GM23338 (cell line): ENCODE measurements at regions not wholly inside any gene's neighbourhood (a gene's known extent, or its start where the extent isn't known, plus 50 kb on each side); places are given as distances from the start of the nearest gene placed in this dataset.

Experiments
- ATAC-seq: fragments of 200-7000 bp; cut with Tn5 transposase; 3 replicates; pipeline ENCODE4 v1.9.1; 2020
- DNase-seq: peaks from one replicate; pipeline ENCODE4 v3.0.0-alpha.2; 2015; ENCODE audit warnings: low spot score
- H2AFZ ChIP-seq: fragments of 200-600 bp; sonication (generic); 2 replicates; pipeline ENCODE4 v1.8.0; 2016; ENCODE audit warnings: antibody characterized with exemption, mild to moderate bottlenecking, moderate library complexity
- H3F3A ChIP-seq: fragments of 200-600 bp; sonication (generic); replicated peaks from 2 replicates; pipeline ENCODE4 v1.8.0; 2017; ENCODE audit warnings: antibody characterized with exemption, mixed run types, low read depth
- H3K27ac ChIP-seq: fragments of 200-600 bp; sonication (generic); 2 replicates; pipeline ENCODE4 v1.6.1; 2016; ENCODE audit warnings: low read depth
- H3K27me3 ChIP-seq: fragments of 200-600 bp; sonication (generic); 2 replicates; pipeline ENCODE4 v1.8.0; 2016; ENCODE audit warnings: mild to moderate bottlenecking, mixed run types, moderate library complexity; ENCODE audit not compliant: insufficient read depth
- H3K36me3 ChIP-seq: fragments of 200-600 bp; sonication (generic); 2 replicates; pipeline ENCODE4 v1.8.0; 2016; ENCODE audit warnings: mild to moderate bottlenecking; ENCODE audit not compliant: insufficient read depth
- H3K4me1 ChIP-seq: fragments of 200-600 bp; sonication (generic); 2 replicates; pipeline ENCODE4 v1.8.0; 2016; ENCODE audit warnings: mild to moderate bottlenecking, moderate library complexity; ENCODE audit not compliant: insufficient read depth
- H3K4me2 ChIP-seq: fragments of 200-600 bp; sonication (generic); 2 replicates; pipeline ENCODE4 v1.7.1; 2017; ENCODE audit warnings: mixed run types
- H3K4me3 ChIP-seq: fragments of 200-600 bp; sonication (generic); 2 replicates; pipeline ENCODE4 v1.6.1; 2016; ENCODE audit warnings: mixed run types
- H3K79me2 ChIP-seq: fragments of 200-600 bp; sonication (generic); replicated peaks from 2 replicates; pipeline ENCODE4 v1.8.0; 2017; ENCODE audit warnings: mild to moderate bottlenecking; ENCODE audit not compliant: insufficient read depth
- H3K9me2 ChIP-seq: fragments of 200-600 bp; sonication (generic); 2 replicates; pipeline ENCODE4 v1.8.0; 2017; ENCODE audit not compliant: insufficient read depth
- H4K20me1 ChIP-seq: fragments of 200-600 bp; sonication (generic); replicated peaks from 2 replicates; pipeline ENCODE4 v1.8.0; 2017; ENCODE audit warnings: mild to moderate bottlenecking; ENCODE audit not compliant: insufficient read depth
- H3K27ac Mint-ChIP-seq: 2 replicates; pipeline ENCODE4 v1.8.0; 2020; ENCODE audit warnings: inconsistent platforms, mild to moderate bottlenecking, moderate library complexity, mixed read lengths
- H3K27me3 Mint-ChIP-seq: 3 replicates; pipeline ENCODE4 v1.8.0; 2022; ENCODE audit warnings: low read depth, mild to moderate bottlenecking, moderate library complexity, mixed read lengths, inconsistent platforms; ENCODE audit not compliant: insufficient read depth, poor library complexity
- H3K36me3 Mint-ChIP-seq: 3 replicates; pipeline ENCODE4 v1.8.0; 2021; ENCODE audit warnings: low read depth, mild to moderate bottlenecking, inconsistent platforms, moderate library complexity, mixed read lengths
- H3K4me1 Mint-ChIP-seq: 3 replicates; pipeline ENCODE4 v1.8.0; 2020; ENCODE audit warnings: mild to moderate bottlenecking, inconsistent platforms, mixed read lengths
- H3K4me3 Mint-ChIP-seq: 3 replicates; pipeline ENCODE4 v1.8.0; 2021; ENCODE audit warnings: moderate library complexity, mild to moderate bottlenecking, inconsistent platforms, mixed read lengths
- H3K9me3 Mint-ChIP-seq: 3 replicates; pipeline ENCODE4 v1.8.0; 2020; ENCODE audit warnings: moderate library complexity, mild to moderate bottlenecking, inconsistent platforms, mixed read lengths
- CREB1 ChIP-seq: fragments of 250-450 bp; sonication (Bioruptor Pico); IDR thresholded peaks from 2 replicates; pipeline ENCODE4 v1.5.0; 2020; ENCODE audit warnings: low read depth, mild to moderate bottlenecking, moderate library complexity
- EZH2 ChIP-seq: fragments of 200-600 bp; sonication (generic); IDR thresholded peaks from one replicate; pipeline ENCODE4 v1.8.0; 2017; ENCODE audit warnings: antibody characterized with exemption, mild to moderate bottlenecking, low read depth; ENCODE audit not compliant: unreplicated experiment
- EZH2phosphoT487 ChIP-seq: fragments of 200-600 bp; sonication (generic); IDR thresholded peaks from one replicate; pipeline ENCODE4 v1.8.1; 2018; ENCODE audit warnings: antibody characterized with exemption; ENCODE audit not compliant: unreplicated experiment
- JUNB ChIP-seq: IDR thresholded peaks from one replicate; pipeline ENCODE4 v1.6.1; 2016; ENCODE audit warnings: antibody characterized with exemption; ENCODE audit not compliant: unreplicated experiment
- NANOG ChIP-seq: IDR thresholded peaks from 2 replicates; pipeline ENCODE4 v1.6.1; 2016; ENCODE audit warnings: antibody characterized with exemption, borderline replicate concordance
- POLR2AphosphoS5 ChIP-seq: IDR thresholded peaks from 2 replicates; pipeline ENCODE4 v1.6.1; 2016; ENCODE audit warnings: antibody characterized with exemption, low read depth
- STAT1 ChIP-seq: IDR thresholded peaks from one replicate; pipeline ENCODE4 v1.6.1; 2016; ENCODE audit warnings: antibody characterized with exemption; ENCODE audit not compliant: unreplicated experiment
- ZNF114 ChIP-seq: fragments of 250-450 bp; sonication (Bioruptor Pico); IDR thresholded peaks from 2 replicates; pipeline ENCODE4 v1.5.0; 2020; ENCODE audit warnings: mild to moderate bottlenecking, moderate library complexity
- ZNF331 ChIP-seq: fragments of 250-450 bp; sonication (Bioruptor Pico); IDR thresholded peaks from 2 replicates; pipeline ENCODE4 v1.5.0; 2020; ENCODE audit warnings: low read depth, mild to moderate bottlenecking, moderate library complexity
- TF ChIP-seq, protein P1 (sequence below), 2 experiments: fragments of 200-600 bp in 1 of 2; sonication (generic) in 1 of 2; conservative IDR thresholded peaks; 2 replicates each; pipeline versions ENCODE4 v1.5.1 to v1.6.1; 2016 to 2017; ENCODE audit warnings: antibody characterized with exemption in 2 of 2, low read depth in 2 of 2, mild to moderate bottlenecking in 2 of 2, moderate library complexity in 1 of 2
- TF ChIP-seq, protein P2 (sequence below): fragments of 250-450 bp; sonication (Bioruptor Pico); IDR thresholded peaks from 2 replicates; pipeline ENCODE4 v1.5.0; 2020; ENCODE audit warnings: mild to moderate bottlenecking, moderate library complexity
- TF ChIP-seq, protein P3 (sequence below): IDR thresholded peaks from one replicate; pipeline ENCODE4 v1.6.1; 2018; ENCODE audit warnings: antibody characterized with exemption; ENCODE audit not compliant: unreplicated experiment
- TF ChIP-seq, protein P4 (sequence below): IDR thresholded peaks from 2 replicates; pipeline ENCODE4 v1.6.1; 2016; ENCODE audit warnings: antibody characterized with exemption

DNA sequence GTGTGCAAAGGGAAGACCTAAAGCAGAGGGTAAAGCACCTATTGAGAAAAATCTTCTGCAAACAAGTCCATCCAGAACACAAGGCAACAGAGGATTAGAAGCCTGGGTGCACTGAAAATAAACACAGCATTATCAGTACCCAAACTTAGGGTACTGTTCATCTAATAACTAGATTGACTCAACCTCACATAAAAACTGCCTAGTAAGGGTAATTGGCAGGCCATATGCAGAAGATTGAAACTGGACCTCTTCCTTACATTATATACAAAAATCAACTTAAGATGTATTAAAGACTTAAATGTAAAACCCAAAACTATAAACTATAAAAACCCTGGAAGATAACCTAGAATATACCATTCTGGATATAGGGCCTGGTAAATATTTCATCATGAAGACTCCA lies 91.2 kb upstream of the SIRPG start:
- no peak overlapping the region for H3K4me3 Mint-ChIP-seq
- Histone ChIP-seq H3F3A (no peaks in the 10 kb centered on the region), H3K9me2 (no peaks in the 10 kb centered on the region), H4K20me1 (no peaks in the 10 kb centered on the region), H3K4me3 (no peak overlapping the region), H3K4me1 (no peaks in the 10 kb centered on the region), H3K4me2 (no peak overlapping the region), H3K36me3 (no peaks in the 10 kb centered on the region), H3K27me3 (no peaks in the 10 kb centered on the region), H2AFZ (no peak overlapping the region), H3K27ac (no peak overlapping the region), H3K79me2 (no peaks in the 10 kb centered on the region)
- H3K27ac Mint-ChIP-seq: no peak overlapping the region
- peaks cover 3% of the 10 kb centered on the region for H3K27me3 Mint-ChIP-seq
- ATAC-seq: no peak
- H3K4me1 Mint-ChIP-seq: no peaks in the 10 kb centered on the region
- H3K36me3 Mint-ChIP-seq: no peaks in the 10 kb centered on the region
- TF ChIP-seq STAT1 (no peak), JUNB (no peak), ZNF114 (CRISPR knock-in tag) (no peak), ZNF331 (CRISPR knock-in tag) (no peak), EZH2phosphoT487 (no peak), POLR2AphosphoS5 (no peak), EZH2 (no peak), NANOG (no peak), CREB1 (CRISPR knock-in tag) (no peak)
- TF ChIP-seq, protein P1, sequence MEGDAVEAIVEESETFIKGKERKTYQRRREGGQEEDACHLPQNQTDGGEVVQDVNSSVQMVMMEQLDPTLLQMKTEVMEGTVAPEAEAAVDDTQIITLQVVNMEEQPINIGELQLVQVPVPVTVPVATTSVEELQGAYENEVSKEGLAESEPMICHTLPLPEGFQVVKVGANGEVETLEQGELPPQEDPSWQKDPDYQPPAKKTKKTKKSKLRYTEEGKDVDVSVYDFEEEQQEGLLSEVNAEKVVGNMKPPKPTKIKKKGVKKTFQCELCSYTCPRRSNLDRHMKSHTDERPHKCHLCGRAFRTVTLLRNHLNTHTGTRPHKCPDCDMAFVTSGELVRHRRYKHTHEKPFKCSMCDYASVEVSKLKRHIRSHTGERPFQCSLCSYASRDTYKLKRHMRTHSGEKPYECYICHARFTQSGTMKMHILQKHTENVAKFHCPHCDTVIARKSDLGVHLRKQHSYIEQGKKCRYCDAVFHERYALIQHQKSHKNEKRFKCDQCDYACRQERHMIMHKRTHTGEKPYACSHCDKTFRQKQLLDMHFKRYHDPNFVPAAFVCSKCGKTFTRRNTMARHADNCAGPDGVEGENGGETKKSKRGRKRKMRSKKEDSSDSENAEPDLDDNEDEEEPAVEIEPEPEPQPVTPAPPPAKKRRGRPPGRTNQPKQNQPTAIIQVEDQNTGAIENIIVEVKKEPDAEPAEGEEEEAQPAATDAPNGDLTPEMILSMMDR (conservative IDR thresholded peaks at IDR 0.05; ENCODE audit: low read depth in 2 of 2): no peak
- TF ChIP-seq, protein P2, sequence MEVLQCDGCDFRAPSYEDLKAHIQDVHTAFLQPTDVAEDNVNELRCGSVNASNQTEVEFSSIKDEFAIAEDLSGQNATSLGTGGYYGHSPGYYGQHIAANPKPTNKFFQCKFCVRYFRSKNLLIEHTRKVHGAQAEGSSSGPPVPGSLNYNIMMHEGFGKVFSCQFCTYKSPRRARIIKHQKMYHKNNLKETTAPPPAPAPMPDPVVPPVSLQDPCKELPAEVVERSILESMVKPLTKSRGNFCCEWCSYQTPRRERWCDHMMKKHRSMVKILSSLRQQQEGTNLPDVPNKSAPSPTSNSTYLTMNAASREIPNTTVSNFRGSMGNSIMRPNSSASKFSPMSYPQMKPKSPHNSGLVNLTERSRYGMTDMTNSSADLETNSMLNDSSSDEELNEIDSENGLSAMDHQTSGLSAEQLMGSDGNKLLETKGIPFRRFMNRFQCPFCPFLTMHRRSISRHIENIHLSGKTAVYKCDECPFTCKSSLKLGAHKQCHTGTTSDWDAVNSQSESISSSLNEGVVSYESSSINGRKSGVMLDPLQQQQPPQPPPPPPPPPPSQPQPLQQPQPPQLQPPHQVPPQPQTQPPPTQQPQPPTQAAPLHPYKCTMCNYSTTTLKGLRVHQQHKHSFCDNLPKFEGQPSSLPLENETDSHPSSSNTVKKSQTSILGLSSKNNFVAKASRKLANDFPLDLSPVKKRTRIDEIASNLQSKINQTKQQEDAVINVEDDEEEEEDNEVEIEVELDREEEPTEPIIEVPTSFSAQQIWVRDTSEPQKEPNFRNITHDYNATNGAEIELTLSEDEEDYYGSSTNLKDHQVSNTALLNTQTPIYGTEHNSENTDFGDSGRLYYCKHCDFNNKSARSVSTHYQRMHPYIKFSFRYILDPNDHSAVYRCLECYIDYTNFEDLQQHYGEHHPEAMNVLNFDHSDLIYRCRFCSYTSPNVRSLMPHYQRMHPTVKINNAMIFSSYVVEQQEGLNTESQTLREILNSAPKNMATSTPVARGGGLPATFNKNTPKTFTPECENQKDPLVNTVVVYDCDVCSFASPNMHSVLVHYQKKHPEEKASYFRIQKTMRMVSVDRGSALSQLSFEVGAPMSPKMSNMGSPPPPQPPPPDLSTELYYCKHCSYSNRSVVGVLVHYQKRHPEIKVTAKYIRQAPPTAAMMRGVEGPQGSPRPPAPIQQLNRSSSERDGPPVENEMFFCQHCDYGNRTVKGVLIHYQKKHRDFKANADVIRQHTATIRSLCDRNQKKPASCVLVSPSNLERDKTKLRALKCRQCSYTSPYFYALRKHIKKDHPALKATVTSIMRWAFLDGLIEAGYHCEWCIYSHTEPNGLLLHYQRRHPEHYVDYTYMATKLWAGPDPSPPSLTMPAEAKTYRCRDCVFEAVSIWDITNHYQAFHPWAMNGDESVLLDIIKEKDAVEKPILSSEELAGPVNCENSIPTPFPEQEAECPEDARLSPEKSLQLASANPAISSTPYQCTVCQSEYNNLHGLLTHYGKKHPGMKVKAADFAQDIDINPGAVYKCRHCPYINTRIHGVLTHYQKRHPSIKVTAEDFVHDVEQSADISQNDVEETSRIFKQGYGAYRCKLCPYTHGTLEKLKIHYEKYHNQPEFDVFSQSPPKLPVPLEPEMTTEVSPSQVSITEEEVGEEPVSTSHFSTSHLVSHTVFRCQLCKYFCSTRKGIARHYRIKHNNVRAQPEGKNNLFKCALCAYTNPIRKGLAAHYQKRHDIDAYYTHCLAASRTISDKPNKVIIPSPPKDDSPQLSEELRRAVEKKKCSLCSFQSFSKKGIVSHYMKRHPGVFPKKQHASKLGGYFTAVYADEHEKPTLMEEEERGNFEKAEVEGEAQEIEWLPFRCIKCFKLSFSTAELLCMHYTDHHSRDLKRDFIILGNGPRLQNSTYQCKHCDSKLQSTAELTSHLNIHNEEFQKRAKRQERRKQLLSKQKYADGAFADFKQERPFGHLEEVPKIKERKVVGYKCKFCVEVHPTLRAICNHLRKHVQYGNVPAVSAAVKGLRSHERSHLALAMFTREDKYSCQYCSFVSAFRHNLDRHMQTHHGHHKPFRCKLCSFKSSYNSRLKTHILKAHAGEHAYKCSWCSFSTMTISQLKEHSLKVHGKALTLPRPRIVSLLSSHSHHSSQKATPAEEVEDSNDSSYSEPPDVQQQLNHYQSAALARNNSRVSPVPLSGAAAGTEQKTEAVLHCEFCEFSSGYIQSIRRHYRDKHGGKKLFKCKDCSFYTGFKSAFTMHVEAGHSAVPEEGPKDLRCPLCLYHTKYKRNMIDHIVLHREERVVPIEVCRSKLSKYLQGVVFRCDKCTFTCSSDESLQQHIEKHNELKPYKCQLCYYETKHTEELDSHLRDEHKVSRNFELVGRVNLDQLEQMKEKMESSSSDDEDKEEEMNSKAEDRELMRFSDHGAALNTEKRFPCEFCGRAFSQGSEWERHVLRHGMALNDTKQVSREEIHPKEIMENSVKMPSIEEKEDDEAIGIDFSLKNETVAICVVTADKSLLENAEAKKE (CRISPR knock-in tag): no peak
- TF ChIP-seq, protein P3, sequence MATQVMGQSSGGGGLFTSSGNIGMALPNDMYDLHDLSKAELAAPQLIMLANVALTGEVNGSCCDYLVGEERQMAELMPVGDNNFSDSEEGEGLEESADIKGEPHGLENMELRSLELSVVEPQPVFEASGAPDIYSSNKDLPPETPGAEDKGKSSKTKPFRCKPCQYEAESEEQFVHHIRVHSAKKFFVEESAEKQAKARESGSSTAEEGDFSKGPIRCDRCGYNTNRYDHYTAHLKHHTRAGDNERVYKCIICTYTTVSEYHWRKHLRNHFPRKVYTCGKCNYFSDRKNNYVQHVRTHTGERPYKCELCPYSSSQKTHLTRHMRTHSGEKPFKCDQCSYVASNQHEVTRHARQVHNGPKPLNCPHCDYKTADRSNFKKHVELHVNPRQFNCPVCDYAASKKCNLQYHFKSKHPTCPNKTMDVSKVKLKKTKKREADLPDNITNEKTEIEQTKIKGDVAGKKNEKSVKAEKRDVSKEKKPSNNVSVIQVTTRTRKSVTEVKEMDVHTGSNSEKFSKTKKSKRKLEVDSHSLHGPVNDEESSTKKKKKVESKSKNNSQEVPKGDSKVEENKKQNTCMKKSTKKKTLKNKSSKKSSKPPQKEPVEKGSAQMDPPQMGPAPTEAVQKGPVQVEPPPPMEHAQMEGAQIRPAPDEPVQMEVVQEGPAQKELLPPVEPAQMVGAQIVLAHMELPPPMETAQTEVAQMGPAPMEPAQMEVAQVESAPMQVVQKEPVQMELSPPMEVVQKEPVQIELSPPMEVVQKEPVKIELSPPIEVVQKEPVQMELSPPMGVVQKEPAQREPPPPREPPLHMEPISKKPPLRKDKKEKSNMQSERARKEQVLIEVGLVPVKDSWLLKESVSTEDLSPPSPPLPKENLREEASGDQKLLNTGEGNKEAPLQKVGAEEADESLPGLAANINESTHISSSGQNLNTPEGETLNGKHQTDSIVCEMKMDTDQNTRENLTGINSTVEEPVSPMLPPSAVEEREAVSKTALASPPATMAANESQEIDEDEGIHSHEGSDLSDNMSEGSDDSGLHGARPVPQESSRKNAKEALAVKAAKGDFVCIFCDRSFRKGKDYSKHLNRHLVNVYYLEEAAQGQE: no peak
- TF ChIP-seq, protein P4, sequence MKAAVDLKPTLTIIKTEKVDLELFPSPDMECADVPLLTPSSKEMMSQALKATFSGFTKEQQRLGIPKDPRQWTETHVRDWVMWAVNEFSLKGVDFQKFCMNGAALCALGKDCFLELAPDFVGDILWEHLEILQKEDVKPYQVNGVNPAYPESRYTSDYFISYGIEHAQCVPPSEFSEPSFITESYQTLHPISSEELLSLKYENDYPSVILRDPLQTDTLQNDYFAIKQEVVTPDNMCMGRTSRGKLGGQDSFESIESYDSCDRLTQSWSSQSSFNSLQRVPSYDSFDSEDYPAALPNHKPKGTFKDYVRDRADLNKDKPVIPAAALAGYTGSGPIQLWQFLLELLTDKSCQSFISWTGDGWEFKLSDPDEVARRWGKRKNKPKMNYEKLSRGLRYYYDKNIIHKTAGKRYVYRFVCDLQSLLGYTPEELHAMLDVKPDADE: no peak
- DNase-seq: no peak
- H3K9me3 Mint-ChIP-seq: no peaks in the 10 kb centered on the region; the same call in 2 of the 3 replicates
